CD8-positive, alpha-beta memory T cell (primary cell): ENCODE measurements at regions not wholly inside any gene's neighbourhood (a gene's known extent, or its start where the extent isn't known, plus 50 kb on each side); places are given as distances from the start of the nearest gene placed in this dataset.

Source experiments
- CTCF ChIA-PET: fragments of 350-600 bp; sonication (Branson Sonifier 250); formaldehyde crosslinking; loops from one replicate; lab custom pipeline; 2021; ENCODE audit warnings: antibody characterized with exemption; lab: Charles Lee
- POLR2A ChIA-PET: fragments of 350-600 bp; sonication (Branson Sonifier 250); formaldehyde crosslinking; loops from one replicate; lab custom pipeline; 2021; ENCODE audit warnings: antibody characterized with exemption; lab: Charles Lee
- DNase-seq, 5 donors: peaks; one replicate each; pipeline versions ENCODE4 v3.0.0 to v3.0.0-alpha.2; 2020 to 2022; ENCODE audit warnings: mixed read lengths in 1 of 5
- H3K27ac ChIP-seq: one replicate; pipeline ENCODE4 v1.7.0; 2013; ENCODE audit warnings: low read depth, mild to moderate bottlenecking, low read length, moderate library complexity
- H3K27me3 ChIP-seq: 2 replicates; pipeline ENCODE4 v1.7.0; 2013; ENCODE audit warnings: low read length, mild to moderate bottlenecking; ENCODE audit not compliant: insufficient read depth, poor library complexity, severe bottlenecking
- H3K36me3 ChIP-seq: 2 replicates; pipeline ENCODE4 v1.7.0; 2013; ENCODE audit warnings: mild to moderate bottlenecking, low read length, moderate library complexity; ENCODE audit not compliant: insufficient read depth
- H3K4me1 ChIP-seq: 2 replicates; pipeline ENCODE4 v1.7.0; 2013; ENCODE audit warnings: mild to moderate bottlenecking, low read length, moderate library complexity; ENCODE audit not compliant: insufficient read depth
- H3K4me3 ChIP-seq: 2 replicates; pipeline ENCODE4 v1.7.0; 2013; ENCODE audit warnings: mild to moderate bottlenecking, low read length
- H3K9me3 ChIP-seq: 2 replicates; pipeline ENCODE4 v1.7.0; 2013; ENCODE audit warnings: mild to moderate bottlenecking, low read length
- H3K27ac Mint-ChIP-seq, 8 donors: one replicate each; pipeline ENCODE4 v1.8.0; 2020 to 2021; ENCODE audit warnings: mixed read lengths in 8 of 8, mild to moderate bottlenecking in 6 of 8, inconsistent platforms in 3 of 8, moderate library complexity in 3 of 8
- H3K27me3 Mint-ChIP-seq, 2 donors: one replicate each; pipeline ENCODE4 v1.8.0; 2020 to 2021; ENCODE audit warnings: mixed read lengths in 2 of 2, mild to moderate bottlenecking in 1 of 2, moderate library complexity in 1 of 2
- H3K36me3 Mint-ChIP-seq, 3 donors: one replicate each; pipeline ENCODE4 v1.8.0; 2020 to 2021; ENCODE audit warnings: mixed read lengths in 3 of 3, inconsistent platforms in 1 of 3, mild to moderate bottlenecking in 1 of 3
- H3K4me1 Mint-ChIP-seq, 3 donors: one replicate each; pipeline ENCODE4 v1.8.0; 2020 to 2021; ENCODE audit warnings: mixed read lengths in 3 of 3, inconsistent platforms in 1 of 3, mild to moderate bottlenecking in 1 of 3
- H3K4me3 Mint-ChIP-seq, 7 donors: one replicate each; pipeline ENCODE4 v1.8.0; 2020 to 2021; ENCODE audit warnings: mixed read lengths in 7 of 7, mild to moderate bottlenecking in 6 of 7, moderate library complexity in 4 of 7, inconsistent platforms in 2 of 7
- H3K9me3 Mint-ChIP-seq, 5 donors: one replicate each; pipeline ENCODE4 v1.8.0; 2020 to 2022; ENCODE audit warnings: mixed read lengths in 5 of 5, mild to moderate bottlenecking in 3 of 5, moderate library complexity in 2 of 5, inconsistent platforms in 1 of 5

DNA sequence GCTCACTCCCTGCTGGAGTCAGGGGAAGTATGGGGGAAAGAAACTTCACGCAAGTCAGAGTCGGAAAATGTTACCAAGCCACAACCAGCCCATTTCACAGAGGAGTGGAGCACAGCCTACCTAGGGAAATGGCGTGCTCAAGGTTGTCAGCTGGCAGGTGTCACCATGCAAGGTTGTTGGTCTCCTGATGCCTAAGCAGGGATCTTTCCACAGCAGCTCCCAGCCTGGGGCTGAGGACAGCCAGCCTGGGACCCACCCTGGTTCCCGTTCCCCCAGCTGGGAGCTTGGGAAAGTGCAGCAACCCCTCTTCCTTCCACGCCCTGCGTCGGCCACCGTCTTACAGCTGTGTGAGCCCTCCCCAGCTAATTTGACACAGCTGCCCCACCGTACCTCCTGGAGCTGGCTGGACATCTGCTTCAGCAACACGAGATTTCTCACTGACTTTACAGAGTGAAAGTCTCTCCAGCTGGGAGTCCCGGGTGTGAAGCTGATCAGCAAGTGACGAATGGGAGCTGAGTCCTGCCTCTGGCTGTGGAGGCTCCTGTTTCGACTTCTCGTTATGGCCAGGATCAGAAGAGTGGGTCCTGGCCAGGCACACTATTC lies 224.6 kb upstream of the RAB4A start:
- H3K27me3 ChIP-seq = no peaks in the 10 kb centered on the region
- Mint-ChIP-seq H3K27ac (no peak overlapping the region), H3K9me3 (peaks cover 0 to 6% (median 0%) of the 10 kb centered on the region in 5 donors), H3K36me3 (peaks cover 0 to 10% (median 0%) of the 10 kb centered on the region in 3 donors), H3K4me3 (no peak overlapping the region), H3K4me1 (peaks cover 3 to 25% (median 7%) of the 10 kb centered on the region in 3 donors), H3K27me3 (peaks cover 8 to 14% of the 10 kb centered on the region in 2 donors)
- H3K4me3 ChIP-seq = no peak overlapping the region
- no peaks in the 10 kb centered on the region for H3K4me1 ChIP-seq
- H3K27ac ChIP-seq = no peak overlapping the region
- no peak for DNase-seq
- ChIA-PET POLR2A (no interaction called here), CTCF (no interaction called here)
- H3K36me3 ChIP-seq = no peaks in the 10 kb centered on the region
- H3K9me3 ChIP-seq = no peaks in the 10 kb centered on the region

DNA sequence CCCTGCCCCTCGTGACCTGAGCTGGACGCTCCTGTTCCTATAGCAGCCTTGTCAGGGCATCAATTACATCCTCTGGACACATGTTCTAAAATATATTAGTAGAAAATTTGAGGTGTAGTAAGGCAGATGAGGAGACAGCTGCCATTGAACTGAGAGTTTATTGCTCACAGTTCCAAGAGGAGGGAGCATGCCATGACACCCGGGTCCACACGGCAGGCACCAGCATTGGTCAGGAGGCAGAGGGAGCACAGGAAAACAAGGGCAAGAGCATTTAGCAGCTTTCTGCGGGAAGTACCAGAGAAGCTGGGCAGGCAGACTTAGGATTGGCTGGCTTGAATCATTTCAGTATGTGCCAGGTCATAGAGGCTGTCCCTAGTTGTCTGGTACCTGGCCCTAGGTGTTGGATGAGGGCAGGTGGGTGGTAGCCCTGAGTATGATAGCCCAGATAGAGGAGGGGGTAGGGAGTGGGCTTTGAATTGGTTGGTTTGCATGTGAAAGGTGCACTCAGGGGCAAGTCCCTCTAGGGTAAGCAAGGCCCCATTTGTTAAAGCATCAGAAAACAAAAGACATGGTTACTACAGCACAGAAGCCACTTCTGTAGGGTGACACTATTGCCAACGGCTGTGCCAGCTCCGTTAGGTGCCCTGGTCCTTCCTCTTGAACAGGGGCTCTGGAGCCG lies 223.6 kb upstream of the RAB4A start:
- H3K27me3 ChIP-seq = no peaks in the 10 kb centered on the region
- Mint-ChIP-seq H3K27me3 (peaks cover 9 to 14% of the 10 kb centered on the region in 2 donors), H3K27ac (peak overlapping the region in 2 of 8 donors; percentile 73 to 84), H3K4me1 (peaks cover 7 to 30% (median 14%) of the 10 kb centered on the region in 3 donors), H3K9me3 (peaks cover 0 to 6% (median 0%) of the 10 kb centered on the region in 5 donors), H3K36me3 (peaks cover 0 to 13% (median 0%) of the 10 kb centered on the region in 3 donors), H3K4me3 (no peak overlapping the region)
- ChIA-PET POLR2A (no interaction called here), CTCF (no interaction called here)
- no peaks in the 10 kb centered on the region for H3K36me3 ChIP-seq
- H3K4me3 ChIP-seq = no peak overlapping the region
- no peak overlapping the region for H3K27ac ChIP-seq
- no peak for DNase-seq
- no peaks in the 10 kb centered on the region for H3K4me1 ChIP-seq
- H3K9me3 ChIP-seq = no peaks in the 10 kb centered on the region

DNA sequence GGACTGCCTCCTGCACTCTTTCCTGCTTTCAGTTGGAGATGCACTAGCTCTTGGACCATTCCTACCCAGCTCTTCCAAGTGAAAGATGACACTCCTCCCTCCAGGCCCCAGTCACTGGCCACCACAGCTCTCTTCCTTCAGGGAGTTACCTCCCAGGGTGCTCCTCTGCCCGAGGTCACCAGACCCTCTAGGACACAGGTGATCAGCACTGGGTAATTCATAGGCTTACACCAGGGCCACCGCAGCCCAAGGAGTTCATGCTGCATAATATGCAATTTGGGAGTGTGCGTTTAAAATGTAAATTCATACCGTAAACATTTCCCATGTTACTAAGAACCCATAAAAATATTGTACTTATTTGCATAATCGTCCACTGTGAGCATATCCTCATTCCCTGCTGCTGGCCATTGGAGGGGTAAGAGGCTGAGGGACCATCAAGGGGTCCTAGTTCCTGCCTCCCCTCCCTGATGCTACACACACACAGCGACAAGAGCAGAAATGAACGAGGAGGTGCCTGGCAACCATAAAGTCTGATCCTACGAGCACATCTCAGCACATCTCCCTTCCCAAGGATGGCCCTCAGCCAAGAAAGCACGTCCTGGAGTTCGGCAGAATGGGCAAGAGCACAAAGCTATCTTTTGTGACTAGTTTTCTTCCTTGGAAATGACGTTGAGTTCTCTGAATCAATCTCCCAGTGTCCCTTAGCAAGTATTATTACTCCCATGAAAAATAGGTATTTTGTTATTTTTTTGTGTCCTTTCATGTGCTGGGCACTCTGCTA lies 222.9 kb upstream of the RAB4A start:
- Mint-ChIP-seq H3K27me3 (peaks cover 8 to 14% of the 10 kb centered on the region in 2 donors), H3K36me3 (peaks cover 0 to 13% (median 0%) of the 10 kb centered on the region in 3 donors), H3K4me3 (no peak overlapping the region), H3K4me1 (peaks cover 7 to 29% (median 14%) of the 10 kb centered on the region in 3 donors), H3K27ac (peak overlapping the region in 1 of 8 donors; percentile 47), H3K9me3 (peaks cover 0 to 7% (median 0%) of the 10 kb centered on the region in 5 donors)
- no peak for DNase-seq
- H3K36me3 ChIP-seq = no peaks in the 10 kb centered on the region
- no peaks in the 10 kb centered on the region for H3K27me3 ChIP-seq
- no peak overlapping the region for H3K4me3 ChIP-seq
- H3K9me3 ChIP-seq = no peaks in the 10 kb centered on the region
- H3K27ac ChIP-seq = no peak overlapping the region
- ChIA-PET CTCF (interaction anchor here (1.1 to 1.4 kb wide), 2 partner anchors 11 to 19 kb away, joined by 3 read pairs; no protein-coding TSS in a partner anchor), POLR2A (no interaction called here)
- H3K4me1 ChIP-seq = no peaks in the 10 kb centered on the region

DNA sequence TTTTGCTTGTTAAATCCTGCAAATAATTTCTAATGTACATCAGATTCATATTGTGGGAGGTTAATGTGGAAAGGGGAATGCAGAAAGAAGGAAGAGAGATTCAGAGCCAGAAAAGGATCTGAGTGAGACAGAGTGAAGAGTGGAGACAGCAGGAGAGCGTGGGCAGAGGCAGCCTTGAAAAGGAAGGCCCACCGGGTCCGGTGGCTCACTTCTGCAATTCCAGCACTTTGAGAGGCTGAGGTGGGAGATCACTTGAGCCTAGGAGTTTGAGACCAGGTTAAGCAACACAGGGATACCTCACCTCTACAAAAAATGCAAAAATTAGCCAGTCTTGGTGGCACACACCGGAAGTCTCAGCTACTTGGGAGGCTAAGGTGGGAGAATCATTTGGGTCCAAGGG lies 222.0 kb upstream of the RAB4A start:
- no peak for DNase-seq
- no peaks in the 10 kb centered on the region for H3K9me3 ChIP-seq
- Mint-ChIP-seq H3K36me3 (peaks cover 0 to 13% (median 0%) of the 10 kb centered on the region in 3 donors), H3K9me3 (peaks cover 0 to 8% (median 0%) of the 10 kb centered on the region in 5 donors), H3K4me3 (no peak overlapping the region), H3K27ac (no peak overlapping the region), H3K4me1 (peaks cover 7 to 26% (median 10%) of the 10 kb centered on the region in 3 donors), H3K27me3 (peaks cover 9 to 11% of the 10 kb centered on the region in 2 donors)
- CTCF ChIA-PET = interaction anchor here (1.1 to 1.4 kb wide), 2 partner anchors 10 to 20 kb away, joined by 3 read pairs; no protein-coding TSS in a partner anchor
- no peaks in the 10 kb centered on the region for H3K27me3 ChIP-seq
- POLR2A ChIA-PET = interaction anchor here (0.6 kb wide), 1 partner anchor 175 kb away, joined by 5 read pairs; no protein-coding TSS in a partner anchor
- H3K4me1 ChIP-seq = no peaks in the 10 kb centered on the region
- H3K36me3 ChIP-seq = no peaks in the 10 kb centered on the region
- H3K4me3 ChIP-seq = no peak overlapping the region
- H3K27ac ChIP-seq = no peak overlapping the region

DNA sequence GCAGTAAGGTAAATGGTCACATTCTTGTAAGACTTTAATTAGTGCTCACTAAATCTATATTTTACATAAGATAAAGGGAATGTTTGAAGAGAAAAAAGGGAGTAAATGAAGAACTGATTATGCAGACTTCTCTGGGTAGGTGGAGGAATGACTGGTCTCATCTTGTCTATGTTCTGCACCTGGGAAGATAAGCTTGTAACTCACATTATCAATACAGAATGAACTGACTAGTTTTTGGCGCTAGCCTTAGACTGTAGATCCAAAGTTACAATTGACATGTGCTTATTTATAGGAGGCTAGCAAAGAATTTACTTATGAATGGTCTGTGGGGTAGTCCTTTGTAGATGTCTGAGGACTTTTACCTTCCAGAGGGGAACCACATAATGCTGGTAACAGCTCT lies 214.9 kb upstream of the RAB4A start:
- Mint-ChIP-seq H3K36me3 (peaks cover 0 to 6% (median 2%) of the 10 kb centered on the region in 3 donors), H3K9me3 (peaks cover 0 to 3% (median 0%) of the 10 kb centered on the region in 5 donors), H3K4me1 (peaks cover 46 to 58% (median 57%) of the 10 kb centered on the region in 3 donors), H3K27ac (peak overlapping the region in 1 of 8 donors; percentile 3), H3K27me3 (peaks cover 0 to 3% of the 10 kb centered on the region in 2 donors), H3K4me3 (no peak overlapping the region)
- no peaks in the 10 kb centered on the region for H3K27me3 ChIP-seq
- peaks cover 40% of the 10 kb centered on the region for H3K4me1 ChIP-seq
- POLR2A ChIA-PET = no interaction called here
- CTCF ChIA-PET = no interaction called here
- H3K4me3 ChIP-seq = no peak overlapping the region
- no peak overlapping the region for H3K27ac ChIP-seq
- H3K36me3 ChIP-seq = no peaks in the 10 kb centered on the region
- H3K9me3 ChIP-seq = no peaks in the 10 kb centered on the region
- DNase-seq = no peak

DNA sequence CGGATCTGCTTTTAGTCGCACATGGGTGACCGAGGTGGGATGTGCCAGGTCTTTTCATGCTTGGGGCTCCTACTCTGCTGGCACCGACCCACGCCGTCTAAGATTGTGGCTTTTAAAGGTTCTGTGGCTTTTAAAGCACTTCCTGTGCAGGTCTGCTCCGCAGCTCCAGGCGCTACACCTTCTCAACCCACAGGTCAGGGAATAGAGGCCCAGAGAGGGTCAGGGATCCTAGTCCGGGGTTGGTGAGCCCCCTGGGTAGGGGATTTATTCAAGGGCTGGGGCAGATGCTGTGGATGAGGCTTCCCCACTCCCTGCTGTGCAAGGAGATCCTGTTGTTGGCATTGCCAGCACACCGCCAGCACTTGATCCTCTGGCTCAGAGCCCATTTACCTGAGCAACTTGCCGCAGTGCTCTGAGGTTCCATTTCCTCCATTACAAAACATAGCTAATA lies 212.8 kb upstream of the RAB4A start:
- peaks cover 42 to 55% (median 48%) of the 10 kb centered on the region in 3 donors for H3K4me1 Mint-ChIP-seq
- H3K27me3 Mint-ChIP-seq = no peaks in the 10 kb centered on the region
- H3K27ac Mint-ChIP-seq = peak overlapping the region in 7 of 8 donors; percentile 42 to 84 (median 62)
- Histone ChIP-seq H3K27me3 (no peaks in the 10 kb centered on the region), H3K36me3 (no peaks in the 10 kb centered on the region), H3K4me3 (peak overlapping the region; percentile 10), H3K4me1 (peaks cover 40% of the 10 kb centered on the region), H3K27ac (no peak overlapping the region), H3K9me3 (no peaks in the 10 kb centered on the region)
- H3K36me3 Mint-ChIP-seq = peaks cover 0 to 2% (median 0%) of the 10 kb centered on the region in 3 donors
- DNase-seq = peak in 4 of 5 donors; percentile 8 to 70 (median 56)
- H3K9me3 Mint-ChIP-seq = no peaks in the 10 kb centered on the region
- POLR2A ChIA-PET = interaction anchor here (1.0 kb wide), 1 partner anchor 32 kb away, joined by 3 read pairs; no protein-coding TSS in a partner anchor
- peak overlapping the region in 6 of 7 donors; percentile 71 to 73 (median 72) for H3K4me3 Mint-ChIP-seq
- CTCF ChIA-PET = interaction anchor here (1.0 kb wide), 1 partner anchor 10 kb away, joined by 3 read pairs; no protein-coding TSS in a partner anchor

DNA sequence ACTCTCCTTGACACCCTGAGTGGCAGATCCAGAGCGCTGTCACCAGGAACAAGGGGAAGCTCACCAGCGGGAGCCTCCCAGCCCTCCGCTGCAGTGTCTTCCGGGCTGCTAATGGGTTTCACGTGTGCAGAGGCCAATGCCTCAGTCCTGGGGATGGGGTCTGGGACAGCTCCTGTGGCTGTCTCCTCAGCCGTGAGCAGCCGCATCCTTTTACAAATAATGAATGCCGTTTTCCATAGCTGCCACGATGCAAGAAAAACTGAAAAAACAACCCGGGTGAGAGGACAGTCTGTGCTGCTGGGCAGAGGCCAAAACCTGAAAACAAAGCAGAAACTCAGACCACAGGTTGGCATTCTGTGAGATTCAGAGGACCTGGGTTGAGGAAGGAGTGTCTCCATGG lies 212.2 kb upstream of the RAB4A start:
- Mint-ChIP-seq H3K4me3 (peak overlapping the region in 3 of 7 donors; percentile 24 to 73 (median 32)), H3K4me1 (peaks cover 42 to 55% (median 48%) of the 10 kb centered on the region in 3 donors), H3K36me3 (peaks cover 0 to 2% (median 0%) of the 10 kb centered on the region in 3 donors), H3K9me3 (no peaks in the 10 kb centered on the region), H3K27ac (peak overlapping the region in 3 of 8 donors; percentile 20 to 62 (median 47)), H3K27me3 (no peaks in the 10 kb centered on the region)
- no peaks in the 10 kb centered on the region for H3K9me3 ChIP-seq
- DNase-seq = no peak
- POLR2A ChIA-PET = interaction anchor here (1.0 kb wide), 1 partner anchor 33 kb away, joined by 3 read pairs; no protein-coding TSS in a partner anchor
- no peaks in the 10 kb centered on the region for H3K27me3 ChIP-seq
- peak overlapping the region; percentile 10 for H3K4me3 ChIP-seq
- peaks cover 40% of the 10 kb centered on the region for H3K4me1 ChIP-seq
- CTCF ChIA-PET = interaction anchor here (1.0 kb wide), 1 partner anchor 10 kb away, joined by 3 read pairs; no protein-coding TSS in a partner anchor
- H3K27ac ChIP-seq = no peak overlapping the region
- H3K36me3 ChIP-seq = no peaks in the 10 kb centered on the region
